22Rv1 (cell line): ENCODE measurements at regions not wholly inside any gene's neighbourhood (a gene's known extent, or its start where the extent isn't known, plus 50 kb on each side); places are given as distances from the start of the nearest gene placed in this dataset.

ENCODE experiments used
- ZFX ChIP-seq: fragments of 450-650 bp; IDR thresholded peaks from 2 replicates; pipeline ENCODE4 v1.6.1; 2017; ENCODE audit warnings: antibody characterized with exemption, borderline replicate concordance
- TF ChIP-seq, protein P1 (sequence below): fragments of 450-650 bp; IDR thresholded peaks from 2 replicates; pipeline ENCODE4 v1.5.1; 2017; ENCODE audit warnings: mild to moderate bottlenecking

DNA sequence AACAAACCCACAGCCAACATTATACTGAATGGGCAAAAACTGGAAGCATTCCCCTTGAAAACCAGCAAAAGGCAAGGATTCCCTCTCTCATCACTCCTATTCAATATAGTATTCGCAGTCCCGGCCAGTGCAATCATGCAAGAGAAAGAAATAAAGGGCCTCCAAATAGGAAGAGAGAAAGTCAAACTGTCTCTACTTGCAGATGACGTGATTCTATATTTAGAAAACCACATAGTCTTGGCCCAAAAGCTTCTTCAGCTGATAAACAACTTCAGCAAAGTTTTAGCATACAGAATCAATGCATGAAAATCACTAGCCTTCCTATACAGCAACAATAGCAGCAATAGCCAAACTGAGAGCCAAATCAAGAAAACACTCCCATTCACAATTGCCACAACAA is 333.7 kb upstream of the EDIL3 start:
- TF ChIP-seq, protein P1, sequence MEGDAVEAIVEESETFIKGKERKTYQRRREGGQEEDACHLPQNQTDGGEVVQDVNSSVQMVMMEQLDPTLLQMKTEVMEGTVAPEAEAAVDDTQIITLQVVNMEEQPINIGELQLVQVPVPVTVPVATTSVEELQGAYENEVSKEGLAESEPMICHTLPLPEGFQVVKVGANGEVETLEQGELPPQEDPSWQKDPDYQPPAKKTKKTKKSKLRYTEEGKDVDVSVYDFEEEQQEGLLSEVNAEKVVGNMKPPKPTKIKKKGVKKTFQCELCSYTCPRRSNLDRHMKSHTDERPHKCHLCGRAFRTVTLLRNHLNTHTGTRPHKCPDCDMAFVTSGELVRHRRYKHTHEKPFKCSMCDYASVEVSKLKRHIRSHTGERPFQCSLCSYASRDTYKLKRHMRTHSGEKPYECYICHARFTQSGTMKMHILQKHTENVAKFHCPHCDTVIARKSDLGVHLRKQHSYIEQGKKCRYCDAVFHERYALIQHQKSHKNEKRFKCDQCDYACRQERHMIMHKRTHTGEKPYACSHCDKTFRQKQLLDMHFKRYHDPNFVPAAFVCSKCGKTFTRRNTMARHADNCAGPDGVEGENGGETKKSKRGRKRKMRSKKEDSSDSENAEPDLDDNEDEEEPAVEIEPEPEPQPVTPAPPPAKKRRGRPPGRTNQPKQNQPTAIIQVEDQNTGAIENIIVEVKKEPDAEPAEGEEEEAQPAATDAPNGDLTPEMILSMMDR: no peak
- TF ChIP-seq ZFX: no peak
